Frontal cortex (tissue), 3 donors: ENCODE measurements at regions not wholly inside any gene's neighbourhood (a gene's known extent, or its start where the extent isn't known, plus 50 kb on each side); places are given as distances from the start of the nearest gene placed in this dataset.

Experiments
- DNase-seq, 2 donors: peaks; one replicate each; pipeline ENCODE4 v3.0.0; 2012; ENCODE audit warnings: low spot score in 2 of 2
- FAIRE-seq: peaks from 2 replicates; lab custom pipeline; 2012; peaks lifted over from hg19 to GRCh38; lab: Jason Lieb, UNC
- donor health status: control.
- donor health status: control.
- donor health status: control.

DNA sequence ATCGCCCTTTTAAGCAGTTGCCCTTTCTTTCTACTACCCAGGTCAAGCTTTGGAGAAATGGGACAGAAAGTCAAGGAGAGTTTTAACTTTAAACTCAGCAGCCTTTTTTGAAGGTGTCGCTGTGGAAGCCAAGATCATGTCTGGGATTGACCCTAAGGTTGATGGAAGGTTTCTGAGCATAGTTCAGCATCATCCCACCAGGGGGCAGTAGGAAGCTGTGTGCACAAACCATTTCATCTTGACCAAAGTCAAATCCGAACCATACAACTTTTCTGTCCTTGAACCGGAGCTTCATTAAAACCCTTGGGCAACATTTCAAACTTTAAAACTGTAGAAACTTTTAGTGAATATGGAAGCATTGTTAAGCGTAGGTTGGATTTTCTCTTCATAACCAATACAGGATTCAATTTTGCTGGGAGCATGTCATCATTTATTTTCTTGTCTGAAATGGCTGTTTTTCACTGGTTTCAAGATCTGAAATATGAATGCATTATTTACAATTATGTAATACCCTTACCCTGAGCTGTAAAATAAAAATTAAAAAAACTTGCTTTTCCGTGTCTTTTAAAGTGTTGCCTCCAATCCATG, 214.4 kb upstream of the KIAA1217 start:
- no peak for FAIRE-seq
- peak; percentile 4 to 16 for DNase-seq

GRCh38 chr10:23999445-23999844, 209.5 kb upstream of the KIAA1217 start:
- no peak for DNase-seq
- FAIRE-seq, result no peak

GRCh38 chr10:24000271-24000813, 208.6 kb upstream of the KIAA1217 start:
- DNase-seq, result no peak
- FAIRE-seq, result no peak

DNA sequence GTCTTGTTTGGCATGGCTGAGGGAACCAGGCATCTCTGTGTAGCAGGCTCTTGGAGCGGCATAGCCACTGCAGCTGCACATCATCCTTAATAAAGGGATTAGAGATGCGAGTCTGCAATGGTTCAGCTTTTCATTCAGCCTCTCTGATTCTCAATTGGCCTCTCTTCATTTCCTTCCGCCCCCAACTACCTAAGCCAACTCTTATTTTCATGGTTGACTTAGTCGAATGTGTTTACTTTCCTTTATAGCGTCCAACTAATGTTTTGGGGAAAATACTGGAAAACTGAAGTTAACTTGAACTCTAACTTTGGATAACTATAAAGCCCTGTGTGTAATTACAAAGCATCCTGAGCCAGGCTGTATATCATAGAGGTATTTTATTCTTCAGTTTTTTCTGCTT, 202.2 kb upstream of the KIAA1217 start:
- FAIRE-seq (no peak), DNase-seq (no peak)

DNA sequence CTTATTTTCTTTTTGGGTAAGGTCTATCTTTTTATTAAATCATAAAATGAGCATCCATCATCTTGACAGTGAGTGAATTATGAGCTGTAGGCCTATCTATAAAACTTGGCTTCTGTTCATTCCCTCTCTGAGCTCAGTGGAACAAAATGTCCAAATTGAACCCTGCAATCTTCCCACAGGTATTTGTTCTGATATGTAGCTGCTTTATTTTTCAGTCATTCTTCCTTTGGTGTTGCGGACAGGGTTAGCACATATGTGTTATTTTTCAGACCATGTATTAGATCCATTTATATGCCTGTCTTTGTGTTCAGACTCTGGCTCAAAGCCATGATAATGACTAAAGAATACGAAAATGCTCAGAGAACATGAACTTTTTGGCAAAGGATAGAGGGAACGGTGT, 201.6 kb upstream of the KIAA1217 start:
- FAIRE-seq (no peak), DNase-seq (no peak)

- FAIRE-seq, result no peak
- no peak for DNase-seq
These were observed 200.5 kb upstream of the KIAA1217 start for GRCh38 chr10:24008164-24009091.

GRCh38 chr10:24009115-24009514, 199.8 kb upstream of the KIAA1217 start:
- FAIRE-seq (no peak), DNase-seq (no peak)

GRCh38 chr10:24009736-24010135, 199.2 kb upstream of the KIAA1217 start:
- no peak for DNase-seq
- FAIRE-seq, result no peak

DNA sequence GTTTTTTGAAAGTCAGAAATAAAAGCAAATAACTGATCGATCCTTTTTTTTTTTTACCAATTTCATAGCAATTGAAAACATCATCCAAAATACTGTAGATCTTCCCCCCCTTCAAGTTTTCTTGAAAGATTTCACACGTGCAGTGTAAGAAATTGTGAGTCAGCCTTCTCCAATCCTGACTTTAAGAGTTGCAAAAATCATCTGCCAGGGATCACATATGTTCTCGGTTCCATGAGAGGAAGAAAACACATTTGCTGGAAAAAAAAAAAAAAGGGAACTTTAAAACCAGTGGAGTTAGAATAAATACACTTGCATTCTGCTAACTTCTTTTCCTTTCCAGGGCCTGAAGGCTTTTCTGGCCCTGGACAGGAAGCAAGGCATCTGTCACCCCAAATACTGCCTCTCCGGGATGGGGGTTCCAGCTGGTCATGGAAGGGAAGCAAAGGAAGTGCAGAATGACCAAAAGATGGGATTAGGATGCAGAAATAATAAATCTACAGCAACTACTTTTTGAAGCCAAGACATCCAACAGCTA, 198.4 kb upstream of the KIAA1217 start:
- no peak for DNase-seq
- no peak for FAIRE-seq

- FAIRE-seq, result no peak
- DNase-seq, result no peak
These were observed 196.6 kb upstream of the KIAA1217 start for GRCh38 chr10:24012249-24012803.

GRCh38 chr10:24027107-24027506, 181.8 kb upstream of the KIAA1217 start:
- no peak for DNase-seq

GRCh38 chr10:24034571-24034970, 174.4 kb upstream of the KIAA1217 start:
- no peak for FAIRE-seq
- no peak for DNase-seq

More at GRCh38 chr10:24027107-24027506, 181.8 kb upstream of the KIAA1217 start:
- FAIRE-seq, result no peak

DNA sequence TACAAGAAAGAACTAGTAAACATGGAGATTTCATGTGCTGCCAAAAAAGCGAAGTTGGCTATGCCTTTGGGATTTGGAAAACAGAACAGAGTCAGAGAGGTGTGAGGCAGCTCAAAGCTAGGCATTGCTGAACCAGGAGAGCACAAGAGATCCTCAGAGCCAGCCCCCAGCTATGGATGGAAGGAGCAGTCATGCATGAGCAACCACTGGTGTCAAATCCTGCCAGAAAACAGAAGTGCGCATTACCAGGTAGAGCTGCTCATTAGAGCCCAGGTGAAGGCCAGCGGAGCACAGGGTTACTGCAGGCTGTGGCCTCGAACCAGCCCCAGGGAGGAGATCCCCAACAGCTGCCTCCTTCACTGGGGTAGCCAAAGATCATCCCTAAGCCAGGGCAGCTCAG, 173.2 kb upstream of the KIAA1217 start:
- DNase-seq, result no peak
- FAIRE-seq, result no peak

DNA sequence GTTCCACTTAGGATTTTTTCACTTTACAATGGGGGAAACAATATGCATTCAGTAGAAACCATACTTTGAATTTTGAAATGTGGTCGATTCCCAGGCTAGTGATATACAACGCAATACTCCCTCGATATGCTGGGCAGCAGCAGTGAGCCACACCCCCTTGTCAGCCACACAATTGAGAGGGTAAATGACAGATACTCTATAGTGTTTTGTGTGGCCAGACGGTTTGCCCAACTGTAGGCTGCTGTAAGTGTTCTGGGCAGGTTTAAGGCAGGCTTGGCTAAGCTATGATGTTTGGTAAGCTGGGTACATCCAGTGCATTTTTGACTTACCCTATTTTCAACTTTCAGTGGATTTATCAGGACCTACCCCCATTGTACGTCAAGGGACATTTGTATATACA, 169.6 kb upstream of the KIAA1217 start:
- FAIRE-seq (no peak), DNase-seq (no peak)

DNA sequence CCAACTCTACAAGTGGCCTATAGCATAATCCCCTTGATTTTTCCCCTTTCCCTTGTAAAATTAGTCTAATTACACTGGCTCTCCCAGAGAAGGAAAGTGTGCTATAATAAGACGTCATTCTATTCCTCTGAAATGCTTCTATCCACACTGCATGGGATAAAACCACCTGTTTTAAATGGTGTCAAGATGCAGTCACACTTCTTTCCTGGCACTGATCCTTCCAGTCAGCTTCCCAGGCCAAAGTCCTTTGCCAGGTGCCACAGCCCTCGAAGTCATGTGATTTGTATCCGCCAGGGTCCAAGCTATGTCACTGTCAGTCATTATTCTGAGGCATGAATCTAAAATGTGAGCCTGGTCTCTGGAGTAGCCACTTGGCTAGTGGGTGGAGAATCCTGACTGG, 169.0 kb upstream of the KIAA1217 start:
- DNase-seq (no peak), FAIRE-seq (no peak)

DNA sequence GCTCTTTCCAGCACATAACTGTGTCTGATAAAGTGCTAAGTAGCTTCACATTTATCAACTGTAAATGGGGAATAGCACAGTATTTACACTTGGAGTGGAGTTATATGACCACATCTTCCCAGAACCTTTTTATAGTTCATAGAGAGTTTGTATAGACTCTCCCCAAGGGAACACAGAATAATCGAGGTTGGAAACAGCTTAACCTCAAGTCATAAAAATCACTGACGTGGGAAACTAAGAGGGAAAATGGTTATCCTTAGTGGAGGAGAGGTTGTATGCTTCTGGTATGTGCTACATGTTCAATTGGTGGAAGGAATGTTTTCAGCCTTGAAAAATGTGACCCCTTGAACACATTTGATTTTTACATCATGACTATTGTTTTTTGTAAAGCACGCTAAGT, 167.9 kb upstream of the KIAA1217 start:
- no peak for DNase-seq
- FAIRE-seq, result no peak

DNA sequence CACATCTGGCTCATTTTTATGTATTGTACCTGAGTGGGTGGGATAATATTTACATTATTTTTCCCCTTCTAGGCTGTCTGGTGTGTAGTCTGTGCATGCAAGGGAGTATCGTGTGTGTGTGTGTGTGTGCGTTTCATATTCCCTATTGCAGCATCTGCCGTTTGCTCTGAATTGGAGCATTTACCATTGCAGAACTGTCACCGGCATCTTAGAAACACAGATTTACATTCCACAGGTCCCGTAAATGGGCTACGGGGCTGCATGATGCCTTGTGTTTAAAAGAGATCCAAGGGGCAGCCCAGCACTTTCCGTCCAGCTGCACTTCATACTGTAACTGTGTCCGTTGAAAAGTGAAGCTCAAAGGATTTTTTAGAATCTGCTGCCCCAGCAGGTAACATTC, 167.1 kb upstream of the KIAA1217 start:
- DNase-seq, result no peak
- no peak for FAIRE-seq

DNA sequence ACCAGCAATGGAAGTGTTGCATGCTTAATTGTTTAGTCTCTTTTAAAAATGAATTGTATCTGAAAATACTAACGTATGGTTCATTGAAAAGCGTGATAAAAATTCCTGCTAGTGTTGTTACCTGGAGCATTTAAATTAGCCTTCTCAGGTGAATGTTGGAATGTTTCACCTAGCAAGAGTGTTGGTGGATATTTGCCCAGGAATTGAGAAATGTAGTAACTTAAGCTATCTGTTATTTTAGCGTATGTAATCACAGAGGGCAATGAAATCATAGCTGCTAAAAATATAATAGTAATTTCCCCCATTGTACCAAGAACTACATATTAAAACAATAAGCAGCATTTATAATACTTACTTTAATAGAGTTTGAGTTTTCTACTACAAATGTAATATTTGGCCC, 166.1 kb upstream of the KIAA1217 start:
- FAIRE-seq (no peak), DNase-seq (no peak)

DNA sequence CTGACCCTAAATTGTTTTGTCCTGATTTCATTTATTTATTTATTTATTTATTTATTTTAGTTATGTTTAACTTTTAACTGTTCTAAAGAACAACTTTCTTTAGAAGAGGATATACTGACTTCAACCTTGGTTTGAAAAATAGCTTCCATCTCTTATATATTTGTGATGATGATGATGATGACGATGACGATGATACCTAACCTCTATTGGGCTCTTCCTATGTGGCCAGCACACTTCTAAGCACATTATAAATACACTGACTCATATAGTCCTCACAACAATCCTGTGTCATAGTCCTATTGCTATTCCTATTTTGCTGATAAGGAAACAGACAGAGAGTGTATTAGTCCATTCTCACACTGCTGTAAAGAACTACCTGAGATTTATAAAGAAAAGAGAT, 162.9 kb upstream of the KIAA1217 start:
- FAIRE-seq, result no peak
- DNase-seq, result no peak

- FAIRE-seq (no peak), DNase-seq (no peak)
These were observed 161.8 kb upstream of the KIAA1217 start for GRCh38 chr10:24047176-24047575.

- DNase-seq, result no peak
- FAIRE-seq, result no peak
These were observed 154.5 kb upstream of the KIAA1217 start for GRCh38 chr10:24054421-24054820.
